HEK293 (cell line): ENCODE measurements at regions not wholly inside any gene's neighbourhood (a gene's known extent, or its start where the extent isn't known, plus 50 kb on each side); places are given as distances from the start of the nearest gene placed in this dataset.

Source experiments
- BCL11A ChIP-seq: fragments of 450-650 bp; formaldehyde crosslinking; IDR thresholded peaks from 2 replicates; pipeline ENCODE4 v1.5.1; 2016; ENCODE audit warnings: low read depth, missing biosample characterization, missing genetic modification characterization
- EGR2 ChIP-seq: fragments of 450-650 bp; formaldehyde crosslinking; IDR thresholded peaks from 2 replicates; pipeline ENCODE4 v1.5.1; 2016; ENCODE audit warnings: low read depth, missing biosample characterization, missing genetic modification characterization
- WT1 ChIP-seq: fragments of 450-650 bp; formaldehyde crosslinking; IDR thresholded peaks from 2 replicates; pipeline ENCODE4 v1.5.1; 2016; ENCODE audit warnings: missing biosample characterization, missing genetic modification characterization
- ZNF138 ChIP-seq: fragments of 450-650 bp; formaldehyde crosslinking; IDR thresholded peaks from 2 replicates; pipeline ENCODE4 v1.5.1; 2016; ENCODE audit warnings: missing biosample characterization, missing genetic modification characterization, borderline replicate concordance
- ZNF302 ChIP-seq: fragments of 450-650 bp; formaldehyde crosslinking; IDR thresholded peaks from 2 replicates; pipeline ENCODE4 v1.5.1; 2016; ENCODE audit warnings: missing biosample characterization, missing genetic modification characterization, low read depth
- ZNF701 ChIP-seq: fragments of 450-650 bp; formaldehyde crosslinking; IDR thresholded peaks from 2 replicates; pipeline ENCODE4 v1.5.1; 2016; ENCODE audit warnings: missing biosample characterization, missing genetic modification characterization
- TF ChIP-seq, protein P1 (sequence below): fragments of 450-650 bp; formaldehyde crosslinking; IDR thresholded peaks from 2 replicates; pipeline ENCODE4 v1.5.1; 2016; ENCODE audit warnings: missing biosample characterization, missing genetic modification characterization
- TF ChIP-seq, protein P2 (sequence below): fragments of 450-650 bp; formaldehyde crosslinking; IDR thresholded peaks from 2 replicates; pipeline ENCODE4 v1.5.1; 2016; ENCODE audit warnings: missing biosample characterization, missing genetic modification characterization

DNA sequence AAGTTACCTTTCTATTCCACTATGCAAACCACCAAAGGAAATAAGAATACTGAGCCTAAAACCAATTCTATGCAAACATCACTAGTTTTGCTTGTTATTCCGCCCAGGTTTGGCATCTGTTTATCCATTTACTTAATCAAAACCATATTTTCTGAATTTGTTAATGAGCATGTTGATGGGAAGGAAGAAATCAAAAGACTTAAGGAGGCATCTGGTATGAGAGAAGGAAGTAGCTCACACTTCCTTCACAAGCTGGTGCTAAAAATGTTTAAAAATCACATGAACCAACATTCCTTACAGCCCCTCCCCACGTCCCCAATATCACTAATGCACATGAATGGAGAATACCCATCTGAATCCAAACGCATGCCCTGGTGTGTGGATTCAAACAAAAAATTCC lies 52.0 kb upstream of the PRKAR2B start:
- TF ChIP-seq EGR2 (tag by site-specific recombination) (no peak), WT1 (tag by site-specific recombination) (no peak), ZNF302 (tag by site-specific recombination) (no peak), ZNF701 (tag by site-specific recombination) (no peak), BCL11A (no peak), ZNF138 (tag by site-specific recombination) (no peak)
- TF ChIP-seq, protein P1, sequence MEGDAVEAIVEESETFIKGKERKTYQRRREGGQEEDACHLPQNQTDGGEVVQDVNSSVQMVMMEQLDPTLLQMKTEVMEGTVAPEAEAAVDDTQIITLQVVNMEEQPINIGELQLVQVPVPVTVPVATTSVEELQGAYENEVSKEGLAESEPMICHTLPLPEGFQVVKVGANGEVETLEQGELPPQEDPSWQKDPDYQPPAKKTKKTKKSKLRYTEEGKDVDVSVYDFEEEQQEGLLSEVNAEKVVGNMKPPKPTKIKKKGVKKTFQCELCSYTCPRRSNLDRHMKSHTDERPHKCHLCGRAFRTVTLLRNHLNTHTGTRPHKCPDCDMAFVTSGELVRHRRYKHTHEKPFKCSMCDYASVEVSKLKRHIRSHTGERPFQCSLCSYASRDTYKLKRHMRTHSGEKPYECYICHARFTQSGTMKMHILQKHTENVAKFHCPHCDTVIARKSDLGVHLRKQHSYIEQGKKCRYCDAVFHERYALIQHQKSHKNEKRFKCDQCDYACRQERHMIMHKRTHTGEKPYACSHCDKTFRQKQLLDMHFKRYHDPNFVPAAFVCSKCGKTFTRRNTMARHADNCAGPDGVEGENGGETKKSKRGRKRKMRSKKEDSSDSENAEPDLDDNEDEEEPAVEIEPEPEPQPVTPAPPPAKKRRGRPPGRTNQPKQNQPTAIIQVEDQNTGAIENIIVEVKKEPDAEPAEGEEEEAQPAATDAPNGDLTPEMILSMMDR: no peak
- TF ChIP-seq, protein P2, sequence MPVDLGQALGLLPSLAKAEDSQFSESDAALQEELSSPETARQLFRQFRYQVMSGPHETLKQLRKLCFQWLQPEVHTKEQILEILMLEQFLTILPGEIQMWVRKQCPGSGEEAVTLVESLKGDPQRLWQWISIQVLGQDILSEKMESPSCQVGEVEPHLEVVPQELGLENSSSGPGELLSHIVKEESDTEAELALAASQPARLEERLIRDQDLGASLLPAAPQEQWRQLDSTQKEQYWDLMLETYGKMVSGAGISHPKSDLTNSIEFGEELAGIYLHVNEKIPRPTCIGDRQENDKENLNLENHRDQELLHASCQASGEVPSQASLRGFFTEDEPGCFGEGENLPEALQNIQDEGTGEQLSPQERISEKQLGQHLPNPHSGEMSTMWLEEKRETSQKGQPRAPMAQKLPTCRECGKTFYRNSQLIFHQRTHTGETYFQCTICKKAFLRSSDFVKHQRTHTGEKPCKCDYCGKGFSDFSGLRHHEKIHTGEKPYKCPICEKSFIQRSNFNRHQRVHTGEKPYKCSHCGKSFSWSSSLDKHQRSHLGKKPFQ (tag by site-specific recombination): no peak
